Esophagus (tissue), 2 donors: ENCODE measurements at regions not wholly inside any gene's neighbourhood (a gene's known extent, or its start where the extent isn't known, plus 50 kb on each side); places are given as distances from the start of the nearest gene placed in this dataset.

ENCODE experiments used
- H3K27ac ChIP-seq, 2 donors: one replicate each; pipeline ENCODE4 v1.5.1; 2013; ENCODE audit warnings: low read depth in 2 of 2, mild to moderate bottlenecking in 2 of 2, inconsistent platforms in 1 of 2, low read length in 1 of 2, moderate library complexity in 1 of 2
- H3K27me3 ChIP-seq, 2 donors: one replicate each; pipeline ENCODE4 v1.6.1; 2013; ENCODE audit warnings: low read length in 2 of 2, control low read depth in 1 of 2, mild to moderate bottlenecking in 1 of 2; ENCODE audit not compliant: insufficient read depth in 2 of 2, control insufficient read depth in 1 of 2
- H3K36me3 ChIP-seq, 2 donors: one replicate each; pipeline ENCODE4 v1.6.1; 2013; ENCODE audit warnings: low read length in 1 of 2; ENCODE audit not compliant: control insufficient read depth in 2 of 2, insufficient read depth in 2 of 2
- H3K4me1 ChIP-seq, 2 donors: one replicate each; pipeline ENCODE4 v1.6.1; 2013; ENCODE audit warnings: low read length in 1 of 2; ENCODE audit not compliant: control insufficient read depth in 2 of 2, insufficient read depth in 2 of 2
- H3K4me3 ChIP-seq, 2 donors: one replicate each; pipeline ENCODE4 v1.5.1; 2013; ENCODE audit warnings: low read length in 2 of 2, mild to moderate bottlenecking in 2 of 2, low read depth in 1 of 2, moderate library complexity in 1 of 2
- H3K9me3 ChIP-seq, 2 donors: one replicate each; pipeline ENCODE4 v1.6.1; 2013; ENCODE audit warnings: mild to moderate bottlenecking in 2 of 2, low read depth in 1 of 2, low read length in 1 of 2, moderate library complexity in 1 of 2; ENCODE audit not compliant: control insufficient read depth in 2 of 2, insufficient read depth in 1 of 2
- WGBS, 2 donors: extraction: QIAGEN DNeasy Blood & Tissue Kit; methylation state at CpG; one replicate each; pipeline ENCODE4 v1.1.7; 2013; 5-methylcytosine and 5-hydroxymethylcytosine counted together
- donor health status: healthy with polysubstance abuse.
- donor health status: Bipolar disorder and iron deficiency.

DNA sequence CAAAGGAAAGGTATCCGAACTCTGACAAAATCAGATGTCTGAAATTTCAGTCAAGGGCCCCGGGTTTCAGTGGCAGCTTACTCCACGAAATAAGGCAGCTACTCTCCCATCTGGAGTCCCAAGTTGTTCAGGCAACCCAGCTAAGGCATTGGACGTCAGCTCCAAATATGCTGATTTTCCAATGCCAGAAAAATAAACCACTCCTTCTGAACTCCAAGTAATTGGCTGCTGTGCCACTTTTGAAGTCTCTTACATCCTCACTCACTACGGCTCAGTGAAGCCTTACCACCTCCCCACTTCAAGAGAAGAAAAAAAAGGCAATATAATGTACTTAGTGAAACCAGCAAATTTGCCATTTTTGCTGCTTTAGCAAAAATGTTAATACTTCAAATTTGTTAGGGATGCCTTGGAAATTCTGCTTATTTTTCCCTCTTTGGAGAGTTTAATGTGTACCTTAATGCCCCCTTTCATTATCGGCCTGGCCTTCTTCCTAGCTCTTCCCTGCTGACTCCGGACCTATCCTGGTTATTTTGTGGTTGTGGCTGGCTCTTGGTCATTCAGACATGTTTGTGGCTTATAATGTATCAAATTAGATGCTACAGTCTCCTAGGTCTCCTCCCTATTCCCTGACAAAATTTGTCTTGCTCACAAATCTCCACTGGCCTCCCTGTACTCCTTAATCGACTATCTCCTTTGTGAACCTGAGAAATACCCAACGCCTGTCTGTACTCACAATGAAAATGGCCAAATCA is 589.2 kb upstream of the ZEB2 start:
- WGBS, 2 donors: 86 to 94% methylated on average over 9 of the region's 9 CpGs
- Histone ChIP-seq H3K27me3 (no peaks in the 10 kb centered on the region), H3K36me3 (no peaks in the 10 kb centered on the region), H3K4me3 (no peak overlapping the region), H3K4me1 (no peaks in the 10 kb centered on the region), H3K27ac (no peak overlapping the region), H3K9me3 (no peaks in the 10 kb centered on the region)

DNA sequence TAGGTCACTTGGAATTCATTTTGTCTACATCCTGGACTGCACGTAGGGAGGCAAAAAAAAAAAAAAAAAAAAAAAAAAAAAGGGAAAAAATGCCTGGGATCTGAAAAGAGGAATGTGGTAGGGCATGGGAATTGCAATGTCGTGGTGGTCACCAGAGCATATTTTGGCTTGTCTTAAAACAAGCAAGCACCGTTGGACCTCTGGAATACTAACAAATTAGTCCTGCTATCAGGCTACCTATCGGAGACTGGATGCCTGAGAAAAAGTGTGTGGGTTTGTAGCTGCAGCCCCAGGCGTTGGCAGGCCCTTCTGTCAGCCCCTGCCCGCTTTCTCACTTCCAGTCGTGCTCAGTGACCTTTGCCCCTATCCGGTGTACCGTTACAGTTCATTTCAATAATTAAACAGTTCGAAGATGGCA is 588.5 kb upstream of the ZEB2 start:
- Histone ChIP-seq H3K27me3 (no peaks in the 10 kb centered on the region), H3K27ac (no peak overlapping the region), H3K9me3 (no peaks in the 10 kb centered on the region), H3K36me3 (no peaks in the 10 kb centered on the region), H3K4me3 (no peak overlapping the region), H3K4me1 (no peaks in the 10 kb centered on the region)
- WGBS, 2 donors: 78 to 80% methylated on average over 10 of the region's 10 CpGs

DNA sequence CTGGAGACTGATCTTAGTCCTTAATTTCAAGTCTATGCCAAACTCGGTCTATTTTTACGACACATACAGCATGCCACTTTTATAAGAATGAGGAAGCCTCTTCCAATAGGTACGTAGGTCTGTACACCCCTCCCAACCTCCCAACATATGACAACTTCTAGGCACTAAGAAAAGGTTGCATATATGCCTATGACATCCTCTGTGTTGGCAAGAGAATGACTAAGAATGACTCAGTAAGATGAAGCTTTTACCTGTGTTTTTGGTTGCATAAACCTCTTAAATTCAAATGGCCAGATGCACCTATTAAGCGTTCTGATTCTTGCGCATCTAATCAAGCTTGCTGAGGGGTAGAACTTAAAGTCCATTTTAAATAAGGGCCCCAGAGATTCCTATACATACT is 586.4 kb upstream of the ZEB2 start:
- no peaks in the 10 kb centered on the region for H3K27me3 ChIP-seq
- no peak overlapping the region for H3K27ac ChIP-seq
- no peaks in the 10 kb centered on the region for H3K36me3 ChIP-seq
- H3K4me3 ChIP-seq: no peak overlapping the region
- no peaks in the 10 kb centered on the region for H3K9me3 ChIP-seq
- WGBS, 2 donors: 85 to 88% methylated on average over 5 of the region's 5 CpGs
- H3K4me1 ChIP-seq: no peaks in the 10 kb centered on the region

DNA sequence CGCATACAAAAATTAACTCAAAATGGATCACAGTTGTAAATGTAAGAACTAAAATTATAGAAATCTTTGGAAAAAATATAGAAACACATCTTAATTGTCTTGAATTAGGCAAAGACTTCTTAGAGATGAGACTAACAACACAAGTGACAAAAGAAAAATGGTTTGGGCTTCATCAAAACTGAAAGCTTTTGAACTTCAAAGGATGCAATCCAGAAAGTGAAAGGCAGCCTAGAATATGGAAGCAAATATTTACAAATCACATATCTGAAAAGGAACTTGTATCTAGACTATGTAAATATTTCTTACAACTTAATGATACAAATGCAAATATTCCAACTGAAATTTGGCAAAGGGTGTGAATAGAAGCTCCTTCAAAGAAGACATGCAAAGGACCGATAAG is 582.8 kb upstream of the ZEB2 start:
- Histone ChIP-seq H3K36me3 (no peaks in the 10 kb centered on the region), H3K27ac (no peak overlapping the region), H3K27me3 (peaks cover 0 to 2% of the 10 kb centered on the region in 2 donors), H3K4me3 (no peak overlapping the region), H3K4me1 (no peaks in the 10 kb centered on the region), H3K9me3 (no peaks in the 10 kb centered on the region)
- 78 to 82% methylated on average over 2 of the region's 2 CpGs for WGBS, 2 donors

DNA sequence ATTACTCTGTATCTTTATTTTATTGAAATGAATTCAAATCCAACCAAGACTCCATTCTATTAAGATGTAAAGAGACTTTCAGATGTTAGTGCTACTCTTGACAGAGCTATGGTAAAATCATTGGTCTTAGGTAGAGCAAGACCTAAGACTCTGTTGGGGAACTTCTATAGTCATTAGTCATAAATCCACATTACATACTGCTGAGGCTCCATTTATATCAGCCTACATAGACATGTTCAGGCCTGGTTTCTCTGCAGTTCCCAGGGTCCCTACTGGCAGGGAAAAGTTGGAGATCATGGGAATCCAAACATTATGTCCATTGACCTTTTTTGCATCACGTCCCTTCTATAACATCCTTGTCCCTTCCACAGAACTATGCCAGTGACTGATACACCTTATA is 580.4 kb upstream of the ZEB2 start:
- no peak overlapping the region for H3K27ac ChIP-seq
- WGBS, 2 donors: 96 to 100% methylated on average over 1 of the region's 1 CpG
- H3K4me1 ChIP-seq: no peaks in the 10 kb centered on the region
- H3K36me3 ChIP-seq: no peaks in the 10 kb centered on the region
- no peak overlapping the region for H3K4me3 ChIP-seq
- H3K27me3 ChIP-seq: peaks cover 0 to 2% of the 10 kb centered on the region in 2 donors
- H3K9me3 ChIP-seq: no peaks in the 10 kb centered on the region

DNA sequence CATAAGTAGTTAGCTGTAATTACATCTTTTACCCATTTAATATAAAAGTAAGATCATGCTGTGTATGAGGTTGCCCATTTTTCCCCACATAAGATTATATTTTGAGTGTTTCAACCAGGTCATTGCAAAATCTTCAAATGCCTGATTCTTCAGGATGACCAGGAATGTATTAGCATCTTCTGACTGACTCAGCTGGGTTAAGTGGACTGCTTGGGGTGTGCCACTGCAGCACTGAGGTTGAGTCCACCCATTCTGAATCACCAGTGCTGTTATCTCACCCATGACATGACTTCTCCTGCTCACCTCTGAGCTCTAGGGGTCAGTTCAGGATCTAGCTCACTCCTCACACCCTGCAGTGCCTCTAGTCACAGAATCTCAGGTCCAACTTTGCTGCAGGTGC is 576.7 kb upstream of the ZEB2 start:
- Histone ChIP-seq H3K27me3 (peaks cover 0 to 2% of the 10 kb centered on the region in 2 donors), H3K27ac (no peak overlapping the region), H3K4me3 (no peak overlapping the region), H3K4me1 (no peaks in the 10 kb centered on the region), H3K9me3 (no peaks in the 10 kb centered on the region), H3K36me3 (no peaks in the 10 kb centered on the region)

DNA sequence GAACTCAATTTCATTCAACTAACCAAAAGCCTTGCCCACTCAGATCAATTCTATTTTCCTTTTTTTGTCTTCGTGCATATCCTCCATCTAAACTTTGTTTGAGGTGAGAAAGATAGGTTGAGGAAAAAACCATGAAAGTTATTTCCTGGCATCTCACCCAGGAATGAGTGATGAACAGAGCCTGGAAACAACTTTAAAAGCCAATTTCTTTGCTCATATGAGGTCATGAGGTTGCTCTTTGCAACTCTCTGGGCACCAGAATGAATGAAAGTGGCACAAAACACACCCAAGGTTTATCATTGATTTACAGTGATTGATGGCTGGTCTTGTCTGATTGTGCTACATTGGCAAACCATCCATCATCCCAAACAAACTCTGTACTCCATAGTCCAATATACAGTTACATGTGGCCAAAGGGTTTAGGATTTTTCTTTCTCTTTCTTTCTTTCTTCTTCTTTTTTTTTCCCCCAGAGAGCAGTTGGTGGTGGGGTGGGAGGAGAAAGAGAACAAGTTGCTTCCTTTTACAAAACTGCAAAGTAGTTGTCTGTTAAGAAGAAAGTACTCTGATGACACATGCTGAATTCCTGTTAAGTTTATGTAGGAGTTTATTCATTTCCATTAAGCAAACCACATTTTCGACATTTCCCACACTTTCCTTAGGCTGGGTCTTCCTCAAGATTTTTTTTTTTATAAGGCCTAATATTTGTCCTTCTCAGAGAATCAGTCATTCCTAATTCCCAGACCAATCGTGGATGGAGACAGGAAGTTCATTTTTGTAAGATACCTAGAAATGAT is 575.9 kb upstream of the ZEB2 start:
- no peaks in the 10 kb centered on the region for H3K9me3 ChIP-seq
- 65 to 75% methylated on average over 3 of the region's 3 CpGs for WGBS, 2 donors
- no peaks in the 10 kb centered on the region for H3K27me3 ChIP-seq
- no peak overlapping the region for H3K27ac ChIP-seq
- H3K36me3 ChIP-seq: no peaks in the 10 kb centered on the region
- no peaks in the 10 kb centered on the region for H3K4me1 ChIP-seq
- no peak overlapping the region for H3K4me3 ChIP-seq

DNA sequence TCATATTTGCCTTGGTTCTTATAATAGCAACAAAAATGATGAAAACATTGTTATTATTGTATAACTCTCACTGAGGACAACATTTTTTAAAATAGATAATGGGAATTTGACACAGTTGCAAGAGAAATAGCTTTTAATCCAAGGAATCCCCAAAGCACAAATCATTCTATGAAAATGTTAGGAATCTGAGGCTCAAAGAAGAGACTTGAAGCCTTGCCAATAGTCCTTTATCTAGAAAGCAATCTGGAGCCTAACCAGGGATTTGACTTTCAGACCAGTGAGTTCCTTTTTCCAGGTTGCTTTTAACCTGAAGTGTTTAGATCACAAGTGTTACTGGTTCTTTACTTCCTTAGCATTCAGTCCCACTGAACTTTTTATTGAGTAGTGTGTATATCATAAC is 574.5 kb upstream of the ZEB2 start:
- no peaks in the 10 kb centered on the region for H3K27me3 ChIP-seq
- H3K4me3 ChIP-seq: no peak overlapping the region

DNA sequence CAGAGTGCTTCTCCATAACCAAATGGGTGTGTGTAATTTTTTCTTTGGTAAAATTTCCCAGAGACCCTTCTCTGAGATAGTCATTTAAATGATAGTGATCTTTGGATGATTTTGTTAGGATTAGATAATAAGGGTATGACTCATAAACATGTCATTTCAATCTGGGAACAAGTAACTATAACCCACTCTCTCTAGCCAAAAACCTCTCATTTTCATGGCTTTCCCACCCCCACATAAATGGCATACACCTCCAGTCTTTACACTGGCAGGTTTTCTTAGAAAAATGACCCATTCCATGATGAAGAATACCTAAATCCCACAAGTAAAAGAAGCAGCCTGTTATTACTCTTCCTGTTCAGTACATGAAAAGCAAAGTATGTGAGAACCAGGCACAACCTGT is 572.0 kb upstream of the ZEB2 start:
- Histone ChIP-seq H3K4me1 (no peaks in the 10 kb centered on the region), H3K27ac (no peak overlapping the region), H3K36me3 (no peaks in the 10 kb centered on the region), H3K4me3 (no peak overlapping the region), H3K9me3 (no peaks in the 10 kb centered on the region), H3K27me3 (no peaks in the 10 kb centered on the region)

More for the DNA sequence above, 574.5 kb upstream of the ZEB2 start:
- no peak overlapping the region for H3K27ac ChIP-seq
- no peaks in the 10 kb centered on the region for H3K9me3 ChIP-seq
- H3K4me1 ChIP-seq: no peaks in the 10 kb centered on the region
- no peaks in the 10 kb centered on the region for H3K36me3 ChIP-seq
